HepG2 (cell line): ENCODE measurements at regions not wholly inside any gene's neighbourhood (a gene's known extent, or its start where the extent isn't known, plus 50 kb on each side); places are given as distances from the start of the nearest gene placed in this dataset.

Source experiments
- ATAC-seq: fragments of 200-7000 bp; cut with Tn5 transposase; 3 replicates; pipeline ENCODE4 v1.9.1; 2020; ENCODE audit warnings: mild to moderate bottlenecking, moderate library complexity
- BruUV-seq: library from RNA; stranded (reverse); fragments of 400-500 nt; replicated peaks from 2 replicates; lab custom pipeline; 2021; lab: Mats Ljungman, UMichigan
- CTCF ChIA-PET: fragments of 300-600 bp; formaldehyde crosslinking; extraction: SDS; loops from one replicate; lab custom pipeline; 2021; ENCODE audit warnings: low total read pairs, inconsistent platforms, low intra/inter-chr PET ratio; lab: Yijun Ruan, JAX
- POLR2A ChIA-PET: fragments of 350-600 bp; sonication (Branson Sonifier 250); formaldehyde crosslinking; loops from one replicate; lab custom pipeline; 2020; ENCODE audit warnings: antibody characterized with exemption, inconsistent platforms; lab: Yijun Ruan, JAX
- DNase-seq: peaks from one replicate; pipeline ENCODE4 v3.0.0-alpha.2; 2015; ENCODE audit warnings: low spot score
- FAIRE-seq: peaks from 3 replicates; lab custom pipeline; 2011; peaks lifted over from hg19 to GRCh38; lab: Jason Lieb, UNC
- H2AFZ ChIP-seq: one replicate; pipeline ENCODE4 v1.6.1; 2011; ENCODE audit warnings: low read length, inconsistent platforms
- H3K27ac ChIP-seq: fragments of 300-600 bp; 3 replicates; pipeline ENCODE4 v1.8.0; 2011; ENCODE audit warnings: mixed run types, mild to moderate bottlenecking, mixed read lengths, low read length, inconsistent platforms; ENCODE audit not compliant: insufficient read depth; ENCODE audit errors: extremely low read length
- H3K27me3 ChIP-seq, 2 experiments: fragments of 200-600 bp in 1 of 2; 2 replicates in 1 of 2; 3 replicates in 1 of 2; pipeline versions ENCODE4 v1.6.0 to v1.8.0; 2011; ENCODE audit warnings: low read length in 2 of 2, mild to moderate bottlenecking in 2 of 2, moderate library complexity in 2 of 2, inconsistent platforms in 1 of 2; ENCODE audit not compliant: insufficient read depth in 2 of 2, control insufficient read depth in 1 of 2
- H3K36me3 ChIP-seq, 2 experiments: fragments of 200-600 bp in 1 of 2; replicated peaks in 1 of 2; 2 replicates in 1 of 2; 3 replicates in 1 of 2; pipeline versions ENCODE4 v1.5.1 to v1.8.0; 2011; ENCODE audit warnings: low read length in 2 of 2, inconsistent platforms in 1 of 2; ENCODE audit not compliant: insufficient read depth in 2 of 2, control insufficient read depth in 1 of 2
- H3K4me1 ChIP-seq: 2 replicates; pipeline ENCODE4 v1.5.1; 2012; ENCODE audit warnings: low read length, inconsistent platforms; ENCODE audit not compliant: insufficient read depth
- H3K4me2 ChIP-seq: 2 replicates; pipeline ENCODE4 v1.6.0; 2011; ENCODE audit warnings: low read depth, low read length, inconsistent platforms
- H3K4me3 ChIP-seq, 3 experiments: fragments of 200-600 bp in 1 of 3; sonication (generic), shearing (Covaris generic) in 1 of 3; replicated peaks in 1 of 3; 2 replicates each; pipeline ENCODE4 v1.5.1; 2011 to 2016; ENCODE audit warnings: low read length in 3 of 3, inconsistent platforms in 2 of 3, low read depth in 2 of 3, mild to moderate bottlenecking in 2 of 3, control low read depth in 1 of 3, mixed read lengths in 1 of 3; ENCODE audit not compliant: insufficient read depth in 1 of 3
- H3K79me2 ChIP-seq: one replicate; pipeline ENCODE4 v1.6.1; 2011; ENCODE audit warnings: low read length, inconsistent platforms; ENCODE audit not compliant: insufficient read depth
- H3K9ac ChIP-seq: 2 replicates; pipeline ENCODE4 v1.6.0; 2011; ENCODE audit warnings: mild to moderate bottlenecking, low read depth, low read length, inconsistent platforms; ENCODE audit not compliant: insufficient read depth
- H3K9me3 ChIP-seq: 2 replicates; pipeline ENCODE4 v1.5.1; 2012; ENCODE audit warnings: mild to moderate bottlenecking, low read length
- H4K20me1 ChIP-seq: 2 replicates; pipeline ENCODE4 v1.6.0; 2011; ENCODE audit warnings: inconsistent platforms, mild to moderate bottlenecking, low read length, moderate library complexity; ENCODE audit not compliant: insufficient read depth
- DBP ChIP-seq: sonication (generic); formaldehyde crosslinking; IDR thresholded peaks from 2 replicates; pipeline ENCODE4 v1.4.0; 2020; ENCODE audit warnings: missing genetic modification reagents; ENCODE audit errors: not compliant biosample characterization
- HOXA7 ChIP-seq: sonication (generic); formaldehyde crosslinking; IDR thresholded peaks from 2 replicates; pipeline ENCODE4 v1.8.1; 2022; ENCODE audit warnings: mild to moderate bottlenecking, missing genetic modification reagents, moderate library complexity
- MBD4 ChIP-seq: IDR thresholded peaks from 2 replicates; pipeline ENCODE4 v1.6.1; 2012; ENCODE audit warnings: low read length, inconsistent platforms, borderline replicate concordance
- MED1 ChIP-seq: sonication (generic); formaldehyde crosslinking; IDR thresholded peaks from 2 replicates; pipeline ENCODE4 v1.4.0; 2020; ENCODE audit warnings: missing genetic modification reagents
- NR2F2 ChIP-seq: IDR thresholded peaks from 2 replicates; pipeline ENCODE4 v1.6.1; 2012; ENCODE audit warnings: low read depth, inconsistent platforms, borderline replicate concordance
- PHB2 ChIP-seq: fragments of 450-650 bp; IDR thresholded peaks from 2 replicates; pipeline ENCODE4 v1.6.1; 2018; ENCODE audit not compliant: partially characterized antibody
- RNF2 ChIP-seq: fragments of 450-650 bp; conservative IDR thresholded peaks from 2 replicates; pipeline ENCODE4 v1.6.1; 2016; ENCODE audit warnings: low read depth
- SOX5 ChIP-seq: IDR thresholded peaks from 2 replicates; pipeline ENCODE4 v1.6.1; 2016; ENCODE audit warnings: borderline replicate concordance
- SOX6 ChIP-seq, 2 experiments: fragments of 450-650 bp in 1 of 2; sonication (generic) in 1 of 2; formaldehyde crosslinking in 1 of 2; IDR thresholded peaks; 2 replicates each; pipeline versions ENCODE4 v1.4.0 to v1.6.1; 2017 to 2020; ENCODE audit warnings: antibody characterized with exemption in 1 of 2, mild to moderate bottlenecking in 1 of 2, missing genetic modification reagents in 1 of 2
- SRSF4 ChIP-seq: fragments of 200-400 bp; formaldehyde crosslinking; IDR thresholded peaks from one replicate; pipeline ENCODE4 v1.6.1; 2018; ENCODE audit warnings: mild to moderate bottlenecking, low read depth, low read length, moderate library complexity; ENCODE audit not compliant: poor library complexity, severe bottlenecking
- TCF7 ChIP-seq: sonication (generic); IDR thresholded peaks from 2 replicates; pipeline ENCODE4 v1.6.1; 2016; ENCODE audit warnings: antibody characterized with exemption, low read depth
- TEF ChIP-seq: sonication (generic); formaldehyde crosslinking; IDR thresholded peaks from 2 replicates; pipeline ENCODE4 v1.5.0; 2020; ENCODE audit warnings: missing genetic modification reagents
- TERF1 ChIP-seq: sonication (generic); formaldehyde crosslinking; IDR thresholded peaks from 2 replicates; pipeline ENCODE4 v1.8.0; 2022; ENCODE audit warnings: mild to moderate bottlenecking, missing genetic modification reagents, moderate library complexity
- TGIF2 ChIP-seq: IDR thresholded peaks from 2 replicates; pipeline ENCODE4 v1.6.1; 2016; ENCODE audit warnings: control low read depth, missing compliant biosample characterization
- TMF1 ChIP-seq: sonication (generic); formaldehyde crosslinking; IDR thresholded peaks from 2 replicates; pipeline ENCODE4 v1.8.1; 2022; ENCODE audit warnings: low read depth, missing genetic modification reagents
- ZBTB21 ChIP-seq: sonication (generic); formaldehyde crosslinking; IDR thresholded peaks from 2 replicates; pipeline ENCODE4 v1.4.0; 2020; ENCODE audit warnings: missing genetic modification reagents
- ZBTB38 ChIP-seq: sonication (generic); formaldehyde crosslinking; IDR thresholded peaks from 2 replicates; pipeline ENCODE4 v1.5.1; 2020; ENCODE audit warnings: mild to moderate bottlenecking, missing genetic modification reagents
- ZNF224 ChIP-seq: sonication (generic); formaldehyde crosslinking; IDR thresholded peaks from 2 replicates; pipeline ENCODE4 v1.5.0; 2020; ENCODE audit warnings: mild to moderate bottlenecking, missing genetic modification reagents
- WGBS: methylation state at CpG from one replicate; pipeline ENCODE4 v1.1.6; 2017; ENCODE audit warnings: low lambda C conversion rate; 5-methylcytosine and 5-hydroxymethylcytosine counted together
- in situ Hi-C: cut with HindIII; loops from 2 replicates; pipeline ENCODE4 v1.10.0; 2017; ENCODE audit warnings: low pct_unique_long_range_greater_than_20kb; ENCODE audit not compliant: extremely low pct_ligation_motif_present
- intact Hi-C: fragments of 100-400 bp; cut with micrococcal nuclease; formaldehyde crosslinking; loops from one replicate; pipeline ENCODE4 v1.10.0; 2022; ENCODE audit not compliant: unreplicated experiment

GRCh38 chr14:100389497-100390104 is 66.5 kb downstream of the SLC25A47 start:
- no peaks in the 10 kb centered on the region for H4K20me1 ChIP-seq
- in situ Hi-C loops (loop anchor here (5.0 kb wide), 2 partner anchors 33 to 263 kb away; no protein-coding TSS in a partner anchor), intact Hi-C loops (no loop called here)
- FAIRE-seq (no peak), ATAC-seq (peak; percentile 43; the same call in 1 of the 3 replicates), DNase-seq (no peak)
- no peaks in the 10 kb centered on the region; a peak in 1 of 5 replicates for H3K36me3 ChIP-seq
- 0 out of 2 replicates have a peak, but pooled peaks have one; percentile 39 for TF ChIP-seq ZBTB38
- no peak for TF ChIP-seq TCF7
- TF ChIP-seq ZBTB21 (CRISPR knock-in tag), result no peak
- no peak for TF ChIP-seq SOX5
- peaks cover 37% of the 10 kb centered on the region for H3K4me1 ChIP-seq
- H3K9ac ChIP-seq, result no peak overlapping the region
- no peak overlapping the region for H2AFZ ChIP-seq
- no peaks in the 10 kb centered on the region for H3K9me3 ChIP-seq
- ChIA-PET CTCF (no interaction called here), POLR2A (no interaction called here)
- no peak overlapping the region for H3K4me2 ChIP-seq
- H3K79me2 ChIP-seq, result no peaks in the 10 kb centered on the region
- WGBS, result 76% methylated on average over 7 of the region's 12 CpGs
- no peak overlapping the region for H3K27ac ChIP-seq
- H3K27me3 ChIP-seq, result no peaks in the 10 kb centered on the region
- BruUV-seq, result no TSS peak
- H3K4me3 ChIP-seq, result no peak overlapping the region

GRCh38 chr14:100391173-100391572 is 68.0 kb downstream of the SLC25A47 start:
- ChIA-PET POLR2A (no interaction called here), CTCF (no interaction called here)
- peaks cover 37% of the 10 kb centered on the region for H3K4me1 ChIP-seq
- H3K27me3 ChIP-seq, result no peaks in the 10 kb centered on the region
- intact Hi-C loops, result no loop called here
- in situ Hi-C loops, result no loop called here
- no peak for ATAC-seq
- no peaks in the 10 kb centered on the region for H3K79me2 ChIP-seq
- no peaks in the 10 kb centered on the region; a peak in 1 of 5 replicates for H3K36me3 ChIP-seq
- no peak overlapping the region for H2AFZ ChIP-seq
- no peak overlapping the region for H3K4me3 ChIP-seq
- no peak for DNase-seq
- H3K9ac ChIP-seq, result no peak overlapping the region
- BruUV-seq, result no TSS peak
- no peak overlapping the region for H3K27ac ChIP-seq
- H4K20me1 ChIP-seq, result no peaks in the 10 kb centered on the region
- no peak overlapping the region for H3K4me2 ChIP-seq
- FAIRE-seq, result no peak
- H3K9me3 ChIP-seq, result no peaks in the 10 kb centered on the region
- 97% methylated on average over 15 of the region's 15 CpGs for WGBS
- TF ChIP-seq MBD4 (no peak), ZNF224 (no peak), TERF1 (CRISPR knock-in tag) (no peak), MED1 (CRISPR knock-in tag) (no peak), SOX6 (IDR thresholded peaks at IDR 0.05) (no peak), SOX6 (CRISPR knock-in tag; IDR thresholded peaks at IDR 0.05) (no peak), RNF2 (no peak), TMF1 (CRISPR knock-in tag) (no peak), TEF (CRISPR knock-in tag) (no peak), SRSF4 (no peak), HOXA7 (no peak), DBP (CRISPR knock-in tag) (no peak), TGIF2 (CRISPR knock-in tag) (no peak), PHB2 (no peak), NR2F2 (no peak)
